Endothelial cell of umbilical vein (primary cell): ENCODE measurements at regions not wholly inside any gene's neighbourhood (a gene's known extent, or its start where the extent isn't known, plus 50 kb on each side); places are given as distances from the start of the nearest gene placed in this dataset.

Source experiments
- BruUV-seq: library from RNA; stranded (reverse); fragments of 400-500 nt; replicated peaks from 2 replicates; lab custom pipeline; 2021; lab: Mats Ljungman, UMichigan
- CTCF ChIA-PET: fragments of 300-600, 350-600 bp; sonication (Branson Sonifier 250); formaldehyde crosslinking; loops from one replicate; lab custom pipeline; 2021; ENCODE audit warnings: antibody characterized with exemption, inconsistent platforms; lab: Charles Lee
- POLR2A ChIA-PET: fragments of 300-600, 350-600 bp; sonication (Branson Sonifier 250); formaldehyde crosslinking; loops from one replicate; lab custom pipeline; 2021; ENCODE audit warnings: antibody characterized with exemption, inconsistent platforms; lab: Charles Lee
- DNase-seq: peaks from one replicate; pipeline ENCODE4 v3.0.0-alpha.2; 2011; ENCODE audit warnings: low read depth, low spot score
- FAIRE-seq: peaks from 2 replicates; lab custom pipeline; 2011; peaks lifted over from hg19 to GRCh38; lab: Jason Lieb, UNC
- H2AFZ ChIP-seq: 2 replicates; pipeline ENCODE4 v1.6.0; 2012; ENCODE audit warnings: low read depth, low read length, control low read depth, inconsistent platforms
- H3K27ac ChIP-seq: 2 replicates; pipeline ENCODE4 v1.5.1; 2011; ENCODE audit warnings: low read depth, mild to moderate bottlenecking, control low read depth, low read length, moderate library complexity; ENCODE audit not compliant: insufficient read depth
- H3K27me3 ChIP-seq, 2 experiments: 2 replicates each; pipeline versions ENCODE4 v1.6.0 to v1.6.1; 2011; ENCODE audit warnings: low read length in 2 of 2, mixed read lengths in 1 of 2; ENCODE audit not compliant: control insufficient read depth in 2 of 2, insufficient read depth in 2 of 2
- H3K36me3 ChIP-seq, 2 experiments: 2 replicates in 1 of 2; 3 replicates in 1 of 2; pipeline ENCODE4 v1.5.1; 2011; ENCODE audit warnings: low read length in 2 of 2, mild to moderate bottlenecking in 1 of 2, moderate library complexity in 1 of 2; ENCODE audit not compliant: control insufficient read depth in 2 of 2, insufficient read depth in 2 of 2; ENCODE audit errors: extremely low read depth in 1 of 2
- H3K4me1 ChIP-seq: 3 replicates; pipeline ENCODE4 v1.5.1; 2011; ENCODE audit warnings: mild to moderate bottlenecking, low read length; ENCODE audit not compliant: control insufficient read depth, insufficient read depth; ENCODE audit errors: extremely low read depth
- H3K4me2 ChIP-seq: 2 replicates; pipeline ENCODE4 v1.6.1; 2011; ENCODE audit warnings: low read length, control low read depth, mixed read lengths; ENCODE audit not compliant: insufficient read depth
- H3K4me3 ChIP-seq, 3 experiments: fragments of 200-600 bp in 1 of 3; sonication (generic), shearing (Covaris generic) in 1 of 3; replicated peaks in 1 of 3; 2 replicates each; pipeline ENCODE4 v1.5.1; 2011 to 2016; ENCODE audit warnings: control low read depth in 3 of 3, low read length in 3 of 3, mild to moderate bottlenecking in 2 of 3, inconsistent platforms in 1 of 3, low read depth in 1 of 3, moderate library complexity in 1 of 3; ENCODE audit not compliant: insufficient read depth in 1 of 3
- H3K79me2 ChIP-seq: 2 replicates; pipeline ENCODE4 v1.6.0; 2012; ENCODE audit warnings: low read length, inconsistent platforms; ENCODE audit not compliant: control insufficient read depth, insufficient read depth
- H3K9ac ChIP-seq: replicated peaks from 2 replicates; pipeline ENCODE3; 2011; ENCODE audit warnings: low read length, control low read depth; ENCODE audit not compliant: insufficient read depth; ENCODE audit errors: extremely low read depth
- H3K9me1 ChIP-seq: replicated peaks from 3 replicates; pipeline ENCODE4 v1.6.0; 2011; ENCODE audit warnings: mild to moderate bottlenecking, low read length; ENCODE audit not compliant: control insufficient read depth, insufficient read depth; ENCODE audit errors: extremely low read depth
- H3K9me3 ChIP-seq: replicated peaks from 2 replicates; pipeline ENCODE4 v1.5.1; 2012; ENCODE audit warnings: low read length, inconsistent platforms; ENCODE audit not compliant: control insufficient read depth, insufficient read depth
- H4K20me1 ChIP-seq: replicated peaks from 2 replicates; pipeline ENCODE3; 2011; ENCODE audit warnings: mild to moderate bottlenecking, low read length; ENCODE audit not compliant: control insufficient read depth, insufficient read depth; ENCODE audit errors: extremely low read depth
- GATA2 ChIP-seq: IDR thresholded peaks from 2 replicates; pipeline ENCODE4 v1.7.0; 2011; ENCODE audit warnings: low read depth, mild to moderate bottlenecking, moderate library complexity, mixed read lengths, low read length; ENCODE audit not compliant: insufficient read length, insufficient read depth
- JUN ChIP-seq: IDR thresholded peaks from 2 replicates; pipeline ENCODE4 v1.6.1; 2011; ENCODE audit warnings: borderline replicate concordance, low read depth; ENCODE audit not compliant: insufficient read length, insufficient read depth
- MYC ChIP-seq: IDR thresholded peaks from one replicate; pipeline ENCODE4 v1.6.1; 2011; ENCODE audit warnings: mild to moderate bottlenecking, low read depth, low read length
- POLR2A ChIP-seq: IDR thresholded peaks from 2 replicates; pipeline ENCODE4 v1.6.1; 2012; ENCODE audit warnings: low read depth, mild to moderate bottlenecking, control low read depth, low read length
- POLR2AphosphoS5 ChIP-seq: IDR thresholded peaks from 2 replicates; pipeline ENCODE4 v1.6.1; 2012; ENCODE audit warnings: low read depth, mild to moderate bottlenecking, control low read depth, low read length, moderate library complexity; ENCODE audit not compliant: insufficient read depth
- dilution Hi-C: fragments of 300-500 bp; cut with MboI; formaldehyde crosslinking; loops from one replicate; pipeline ENCODE4 v1.15.0; 2019; ENCODE audit warnings: low sequenced_read_pairs; ENCODE audit not compliant: extremely low pct_ligation_motif_present
- intact Hi-C: fragments of 100-400 bp; cut with micrococcal nuclease; formaldehyde crosslinking; loops from one replicate; pipeline ENCODE4 v1.10.0; 2022
- TF ChIP-seq, protein P1 (sequence below): IDR thresholded peaks from 2 replicates; pipeline ENCODE4 v1.6.1; 2011; ENCODE audit not compliant: insufficient read depth, insufficient read length
- TF ChIP-seq, protein P2 (sequence below), 2 donors: IDR thresholded peaks; 1 replicate in 1 of 2; 2 replicates in 1 of 2; pipeline ENCODE4 v1.5.1; 2011; ENCODE audit warnings: low read length in 2 of 2, mild to moderate bottlenecking in 2 of 2, moderate library complexity in 2 of 2, control low read depth in 1 of 2, inconsistent platforms in 1 of 2, low read depth in 1 of 2; ENCODE audit not compliant: insufficient read depth in 1 of 2; ENCODE audit errors: extremely low read depth in 1 of 2

DNA sequence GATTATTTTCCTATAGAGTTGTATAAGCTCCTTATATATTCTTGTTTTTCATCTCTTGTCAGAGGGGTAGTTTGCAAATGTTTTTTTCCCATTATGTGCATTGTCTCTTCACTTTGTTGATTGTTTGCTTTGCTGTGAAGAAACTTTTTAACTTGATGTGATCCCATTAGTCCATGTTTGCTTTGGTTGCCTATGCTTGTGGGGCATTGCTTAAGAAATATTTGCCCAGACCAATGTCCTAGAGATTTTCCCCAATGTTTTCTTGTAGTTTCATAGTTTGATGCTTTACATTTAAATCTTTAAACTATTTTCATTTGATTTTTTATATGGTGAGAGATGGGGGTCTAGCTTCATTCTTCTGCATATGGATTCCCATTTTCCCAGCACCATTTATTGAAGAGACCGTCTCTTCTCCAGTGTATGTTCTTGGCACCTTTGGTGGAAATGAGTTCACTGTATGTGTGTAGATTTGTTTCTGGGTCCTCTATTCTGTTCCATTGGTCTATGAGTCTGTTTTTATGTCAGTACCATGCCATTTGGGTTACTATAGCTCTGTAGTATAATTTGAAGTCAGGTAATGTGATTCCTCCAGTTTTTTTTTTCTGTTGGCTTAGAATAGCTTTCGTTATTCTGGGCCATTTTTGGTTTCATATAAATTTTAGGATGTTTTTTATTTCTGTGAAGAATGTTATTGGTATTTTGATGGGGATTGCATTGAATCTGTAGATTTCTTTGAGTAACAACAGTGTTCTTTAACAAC lies 165.8 kb downstream of the ABCA8 start:
- H3K36me3 ChIP-seq: no peaks in the 10 kb centered on the region
- H2AFZ ChIP-seq: no peak overlapping the region
- H3K9ac ChIP-seq: no peak overlapping the region
- dilution Hi-C loops: no loop called here
- FAIRE-seq: no peak
- H3K4me1 ChIP-seq: peaks cover 16% of the 10 kb centered on the region
- BruUV-seq: no TSS peak
- no peaks in the 10 kb centered on the region for H3K9me3 ChIP-seq
- no peak overlapping the region for H3K4me2 ChIP-seq
- POLR2A ChIA-PET: no interaction called here
- intact Hi-C loops: no loop called here
- no peaks in the 10 kb centered on the region for H3K27me3 ChIP-seq
- CTCF ChIA-PET: interaction anchor here (0.7 to 1.3 kb wide), 4 partner anchors 9 to 117 kb away, joined by 3 to 4 read pairs (median 3); no protein-coding TSS in a partner anchor
- no peak for DNase-seq
- TF ChIP-seq GATA2: no peak
- no peak for TF ChIP-seq JUN
- no peak for TF ChIP-seq POLR2AphosphoS5
- no peak for TF ChIP-seq POLR2A
- H3K4me3 ChIP-seq: no peak overlapping the region
- no peak overlapping the region for H3K27ac ChIP-seq
- H3K79me2 ChIP-seq: no peaks in the 10 kb centered on the region
- no peaks in the 10 kb centered on the region for H3K9me1 ChIP-seq
- H4K20me1 ChIP-seq: no peaks in the 10 kb centered on the region

DNA sequence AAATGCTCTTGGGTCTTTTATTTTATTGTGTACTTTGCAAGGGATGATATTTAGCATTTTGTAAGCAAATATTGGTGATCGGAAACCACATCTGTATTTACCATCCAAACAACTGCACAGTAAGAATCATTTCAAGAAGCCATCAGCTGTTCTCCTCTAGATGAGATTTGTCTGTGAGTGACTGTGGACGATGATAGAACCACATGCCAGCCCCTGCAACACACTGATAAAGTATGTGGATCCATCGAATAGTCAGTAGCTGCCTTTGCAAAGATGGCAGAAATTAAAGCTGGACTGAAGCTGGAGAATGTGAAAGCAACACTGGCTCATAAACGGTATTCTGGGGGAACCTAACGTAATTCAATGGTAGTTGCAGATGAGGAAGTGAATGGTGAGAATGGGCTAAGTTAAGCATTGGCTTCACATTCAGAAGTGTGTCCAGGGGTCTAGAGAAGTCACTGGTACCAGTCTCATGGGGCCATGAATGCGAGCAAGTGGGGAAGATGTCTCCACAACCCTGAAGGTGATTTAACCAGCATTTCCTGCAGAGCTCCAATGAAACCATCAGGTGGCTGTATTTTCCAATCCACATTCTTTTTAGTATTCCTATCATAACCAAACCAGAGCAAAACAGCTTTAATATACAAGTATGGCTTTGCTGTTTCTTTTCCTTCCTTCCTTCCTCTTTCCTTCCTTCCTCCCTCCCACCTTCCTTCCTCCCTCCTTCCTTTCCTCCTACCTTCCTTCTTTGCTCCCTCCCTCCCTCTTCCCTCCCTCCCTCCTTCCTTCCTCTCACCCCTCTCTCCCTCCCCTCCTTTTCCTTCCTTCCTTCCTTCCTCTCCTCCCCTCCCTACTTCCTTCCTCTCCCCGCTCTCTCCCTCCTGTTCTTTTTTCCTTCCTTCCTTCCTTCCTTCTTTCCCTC lies 169.4 kb downstream of the ABCA8 start:
- H3K4me1 ChIP-seq: peaks cover 3% of the 10 kb centered on the region
- no peak overlapping the region for H3K4me3 ChIP-seq
- H4K20me1 ChIP-seq: no peaks in the 10 kb centered on the region
- H3K9me1 ChIP-seq: no peaks in the 10 kb centered on the region
- H2AFZ ChIP-seq: no peak overlapping the region
- ChIA-PET CTCF (interaction anchor here (0.9 to 1.1 kb wide), 3 partner anchors 8 to 185 kb away, joined by 3 read pairs; no protein-coding TSS in a partner anchor), POLR2A (no interaction called here)
- H3K9me3 ChIP-seq: no peaks in the 10 kb centered on the region
- BruUV-seq: no TSS peak
- intact Hi-C loops (no loop called here), dilution Hi-C loops (no loop called here)
- no peaks in the 10 kb centered on the region for H3K27me3 ChIP-seq
- H3K4me2 ChIP-seq: no peak overlapping the region
- no peak overlapping the region for H3K27ac ChIP-seq
- TF ChIP-seq POLR2AphosphoS5 (no peak), POLR2A (no peak), MYC (no peak), JUN (no peak), GATA2 (no peak)
- TF ChIP-seq, protein P1, sequence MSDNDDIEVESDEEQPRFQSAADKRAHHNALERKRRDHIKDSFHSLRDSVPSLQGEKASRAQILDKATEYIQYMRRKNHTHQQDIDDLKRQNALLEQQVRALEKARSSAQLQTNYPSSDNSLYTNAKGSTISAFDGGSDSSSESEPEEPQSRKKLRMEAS: no peak
- TF ChIP-seq, protein P2, sequence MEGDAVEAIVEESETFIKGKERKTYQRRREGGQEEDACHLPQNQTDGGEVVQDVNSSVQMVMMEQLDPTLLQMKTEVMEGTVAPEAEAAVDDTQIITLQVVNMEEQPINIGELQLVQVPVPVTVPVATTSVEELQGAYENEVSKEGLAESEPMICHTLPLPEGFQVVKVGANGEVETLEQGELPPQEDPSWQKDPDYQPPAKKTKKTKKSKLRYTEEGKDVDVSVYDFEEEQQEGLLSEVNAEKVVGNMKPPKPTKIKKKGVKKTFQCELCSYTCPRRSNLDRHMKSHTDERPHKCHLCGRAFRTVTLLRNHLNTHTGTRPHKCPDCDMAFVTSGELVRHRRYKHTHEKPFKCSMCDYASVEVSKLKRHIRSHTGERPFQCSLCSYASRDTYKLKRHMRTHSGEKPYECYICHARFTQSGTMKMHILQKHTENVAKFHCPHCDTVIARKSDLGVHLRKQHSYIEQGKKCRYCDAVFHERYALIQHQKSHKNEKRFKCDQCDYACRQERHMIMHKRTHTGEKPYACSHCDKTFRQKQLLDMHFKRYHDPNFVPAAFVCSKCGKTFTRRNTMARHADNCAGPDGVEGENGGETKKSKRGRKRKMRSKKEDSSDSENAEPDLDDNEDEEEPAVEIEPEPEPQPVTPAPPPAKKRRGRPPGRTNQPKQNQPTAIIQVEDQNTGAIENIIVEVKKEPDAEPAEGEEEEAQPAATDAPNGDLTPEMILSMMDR (IDR thresholded peaks at IDR 0.05; ENCODE audit: extremely low read depth in 1 of 2, insufficient read depth in 1 of 2, low read depth in 1 of 2, low read length in 2 of 2): no peak
- FAIRE-seq: no peak
- H3K79me2 ChIP-seq: no peaks in the 10 kb centered on the region
- DNase-seq: no peak
- H3K36me3 ChIP-seq: no peaks in the 10 kb centered on the region
- H3K9ac ChIP-seq: no peak overlapping the region
